ENCODE measurements at regions not wholly inside any gene's neighbourhood (a gene's known extent, or its start where the extent isn't known, plus 50 kb on each side); places are given as distances from the start of the nearest gene placed in this dataset.

DNA sequence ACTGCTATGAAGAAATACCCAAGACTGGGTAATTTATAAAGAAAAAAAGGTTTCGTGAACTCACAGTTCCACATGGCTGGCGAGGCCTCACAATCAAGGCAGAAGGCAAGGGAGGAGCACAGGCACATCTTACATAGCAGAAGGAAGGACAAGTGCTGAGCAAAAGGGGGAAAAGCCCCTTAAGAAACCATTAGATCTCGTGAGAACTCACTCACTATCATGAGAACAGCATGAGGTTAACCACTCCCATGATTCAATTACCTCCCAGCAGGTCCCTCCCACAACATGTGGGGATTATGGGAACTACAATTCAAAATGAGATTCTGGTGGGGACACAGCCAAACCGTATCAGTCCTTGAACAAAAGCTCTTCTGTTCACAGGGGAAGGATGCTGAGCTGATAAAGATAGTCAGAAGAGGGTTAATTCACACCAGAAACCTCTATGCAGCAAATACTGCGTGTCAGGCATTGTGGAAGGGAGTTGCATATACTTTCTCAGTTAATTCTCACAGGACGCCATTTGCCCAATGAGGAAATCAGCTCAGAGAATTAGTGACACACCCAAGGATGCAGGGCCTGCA is 246.2 kb downstream of the FOXO1 start:
- H2AFZ ChIP-seq (ENCODE audit: control insufficient read depth, low read length) = no peak overlapping the region
- no peak overlapping the region for H3K4me3 ChIP-seq (ENCODE audit: control insufficient read depth in 2 of 3, extremely low read depth in 1 of 3, insufficient read depth in 2 of 3, low read depth in 1 of 3, low read length in 3 of 3)
- no peaks in the 10 kb centered on the region for H3K27me3 ChIP-seq (ENCODE audit: control insufficient read depth, extremely low read depth, insufficient read depth, low read length)
- H3K9ac ChIP-seq (ENCODE audit: control insufficient read depth, extremely low read depth, insufficient read depth, low read length) = no peak overlapping the region
- FAIRE-seq (no peak), DNase-seq (ENCODE audit: low read depth, low spot score) (no peak)
- dilution Hi-C loops (cut with MboI; ENCODE audit: extremely low pct_ligation_motif_present, low sequenced_read_pairs) = no loop called here
- H3K79me2 ChIP-seq (ENCODE audit: control insufficient read depth, insufficient read depth, low read length) = no peaks in the 10 kb centered on the region
- H3K27ac ChIP-seq (ENCODE audit: control insufficient read depth, insufficient read depth, low read length) = no peak overlapping the region
- H3K4me2 ChIP-seq (ENCODE audit: control insufficient read depth, extremely low read depth, insufficient read depth, low read depth, low read length) = no peak overlapping the region
- H4K20me1 ChIP-seq (ENCODE audit: control insufficient read depth, extremely low read depth, insufficient read depth, low read length) = no peaks in the 10 kb centered on the region
- H3K9me1 ChIP-seq (ENCODE audit: control insufficient read depth, extremely low read depth, insufficient read depth, low read length) = no peaks in the 10 kb centered on the region
- no peaks in the 10 kb centered on the region for H3K4me1 ChIP-seq (ENCODE audit: control insufficient read depth, extremely low read depth, insufficient read depth, low read length)
- TF ChIP-seq, protein P1, sequence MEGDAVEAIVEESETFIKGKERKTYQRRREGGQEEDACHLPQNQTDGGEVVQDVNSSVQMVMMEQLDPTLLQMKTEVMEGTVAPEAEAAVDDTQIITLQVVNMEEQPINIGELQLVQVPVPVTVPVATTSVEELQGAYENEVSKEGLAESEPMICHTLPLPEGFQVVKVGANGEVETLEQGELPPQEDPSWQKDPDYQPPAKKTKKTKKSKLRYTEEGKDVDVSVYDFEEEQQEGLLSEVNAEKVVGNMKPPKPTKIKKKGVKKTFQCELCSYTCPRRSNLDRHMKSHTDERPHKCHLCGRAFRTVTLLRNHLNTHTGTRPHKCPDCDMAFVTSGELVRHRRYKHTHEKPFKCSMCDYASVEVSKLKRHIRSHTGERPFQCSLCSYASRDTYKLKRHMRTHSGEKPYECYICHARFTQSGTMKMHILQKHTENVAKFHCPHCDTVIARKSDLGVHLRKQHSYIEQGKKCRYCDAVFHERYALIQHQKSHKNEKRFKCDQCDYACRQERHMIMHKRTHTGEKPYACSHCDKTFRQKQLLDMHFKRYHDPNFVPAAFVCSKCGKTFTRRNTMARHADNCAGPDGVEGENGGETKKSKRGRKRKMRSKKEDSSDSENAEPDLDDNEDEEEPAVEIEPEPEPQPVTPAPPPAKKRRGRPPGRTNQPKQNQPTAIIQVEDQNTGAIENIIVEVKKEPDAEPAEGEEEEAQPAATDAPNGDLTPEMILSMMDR (optimal IDR thresholded peaks at IDR 0.05 in 1 of 3, IDR thresholded peaks at IDR 0.05 in 1 of 3, conservative IDR thresholded peaks at IDR 0.05 in 1 of 3; ENCODE audit: extremely low read depth in 1 of 3, insufficient read depth in 2 of 3, low read length in 3 of 3) = no peak
- H3K9me3 ChIP-seq (ENCODE audit: control insufficient read depth, low read depth, low read length) = no peaks in the 10 kb centered on the region
- no peaks in the 10 kb centered on the region for H3K36me3 ChIP-seq (ENCODE audit: control insufficient read depth in 2 of 2, extremely low read depth in 1 of 2, insufficient read depth in 2 of 2, low read length in 2 of 2)

DNA sequence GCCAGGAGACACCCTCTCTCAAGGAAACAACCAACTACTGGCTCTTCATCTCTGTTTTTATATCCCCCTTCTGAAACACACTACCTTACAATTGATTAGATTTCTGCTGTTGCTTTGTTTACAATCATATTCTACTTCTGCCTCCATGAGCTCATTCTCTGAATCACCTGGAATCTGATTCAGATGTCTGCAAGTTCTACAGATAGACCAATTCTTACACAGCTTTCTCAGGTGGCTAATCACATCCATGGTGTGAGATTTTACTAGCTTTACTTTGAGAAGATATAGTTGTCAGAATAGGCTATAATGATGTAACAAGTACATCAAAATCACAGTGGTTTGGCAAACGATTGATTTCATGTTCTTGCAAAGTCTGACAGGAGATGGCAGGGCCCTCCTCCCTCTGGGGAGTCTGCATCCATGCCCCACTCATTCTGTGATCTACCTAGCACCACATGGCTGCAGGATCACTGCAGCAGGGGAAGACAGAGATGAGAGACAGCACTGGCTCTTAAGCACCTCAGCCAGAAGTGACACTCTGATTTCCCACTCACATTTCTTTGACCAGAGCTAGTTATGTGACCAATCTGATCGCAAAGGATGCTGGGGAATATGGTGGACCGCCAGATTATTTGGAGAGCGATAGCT is 243.7 kb downstream of the FOXO1 start:
- H3K9ac ChIP-seq (ENCODE audit: control insufficient read depth, extremely low read depth, insufficient read depth, low read length) = no peak overlapping the region
- no peak overlapping the region for H3K4me3 ChIP-seq (ENCODE audit: control insufficient read depth in 2 of 3, extremely low read depth in 1 of 3, insufficient read depth in 2 of 3, low read depth in 1 of 3, low read length in 3 of 3)
- TF ChIP-seq EZH2 (IDR thresholded peaks at IDR 0.05; ENCODE audit: low read length) = no peak
- TF ChIP-seq, protein P1 (optimal IDR thresholded peaks at IDR 0.05 in 1 of 3, IDR thresholded peaks at IDR 0.05 in 1 of 3, conservative IDR thresholded peaks at IDR 0.05 in 1 of 3; ENCODE audit: extremely low read depth in 1 of 3, insufficient read depth in 2 of 3, low read length in 3 of 3) = no peak
- no peaks in the 10 kb centered on the region for H3K9me3 ChIP-seq (ENCODE audit: control insufficient read depth, low read depth, low read length)
- no peaks in the 10 kb centered on the region for H4K20me1 ChIP-seq (ENCODE audit: control insufficient read depth, extremely low read depth, insufficient read depth, low read length)
- H3K27ac ChIP-seq (ENCODE audit: control insufficient read depth, insufficient read depth, low read length) = no peak overlapping the region
- H3K4me2 ChIP-seq (ENCODE audit: control insufficient read depth, extremely low read depth, insufficient read depth, low read depth, low read length) = no peak overlapping the region
- dilution Hi-C loops (cut with MboI; ENCODE audit: extremely low pct_ligation_motif_present, low sequenced_read_pairs) = no loop called here
- peak; percentile 41 for FAIRE-seq
- H3K79me2 ChIP-seq (ENCODE audit: control insufficient read depth, insufficient read depth, low read length) = no peaks in the 10 kb centered on the region
- no peak for DNase-seq (ENCODE audit: low read depth, low spot score)
- H2AFZ ChIP-seq (ENCODE audit: control insufficient read depth, low read length) = no peak overlapping the region
- no peaks in the 10 kb centered on the region for H3K36me3 ChIP-seq (ENCODE audit: control insufficient read depth in 2 of 2, extremely low read depth in 1 of 2, insufficient read depth in 2 of 2, low read length in 2 of 2)
- no peaks in the 10 kb centered on the region for H3K9me1 ChIP-seq (ENCODE audit: control insufficient read depth, extremely low read depth, insufficient read depth, low read length)
- no peaks in the 10 kb centered on the region for H3K27me3 ChIP-seq (ENCODE audit: control insufficient read depth, extremely low read depth, insufficient read depth, low read length)
- no peaks in the 10 kb centered on the region for H3K4me1 ChIP-seq (ENCODE audit: control insufficient read depth, extremely low read depth, insufficient read depth, low read length)

Measured in keratinocyte (primary cell).